GM12872 (cell line): ENCODE measurements at regions not wholly inside any gene's neighbourhood (a gene's known extent, or its start where the extent isn't known, plus 50 kb on each side); places are given as distances from the start of the nearest gene placed in this dataset.

Experiments used
- CTCF ChIP-seq: IDR thresholded peaks from 3 replicates; pipeline ENCODE4 v1.5.1; 2011; ENCODE audit warnings: low read depth, mild to moderate bottlenecking, low read length, moderate library complexity; ENCODE audit not compliant: insufficient read depth

- no peak for TF ChIP-seq CTCF
Observed at GRCh38 chr2:167859676-167860075, 387.7 kb downstream of the STK39 start.

GRCh38 chr2:167858086-167858485, 389.3 kb downstream of the STK39 start:
- TF ChIP-seq CTCF, result no peak

GRCh38 chr2:167857416-167857815, 390.0 kb downstream of the STK39 start:
- no peak for TF ChIP-seq CTCF

GRCh38 chr2:167856190-167856589, 391.2 kb downstream of the STK39 start:
- no peak for TF ChIP-seq CTCF

- no peak for TF ChIP-seq CTCF
Observed at GRCh38 chr2:167855211-167855610, 392.2 kb downstream of the STK39 start.

GRCh38 chr2:167853717-167854116, 393.7 kb downstream of the STK39 start:
- TF ChIP-seq CTCF, result no peak

- no peak for TF ChIP-seq CTCF
Observed at GRCh38 chr2:167851876-167852275, 395.5 kb downstream of the STK39 start.
